HCT116 (cell line): ENCODE measurements at regions not wholly inside any gene's neighbourhood (a gene's known extent, or its start where the extent isn't known, plus 50 kb on each side); places are given as distances from the start of the nearest gene placed in this dataset.

Experiments used
- ATAC-seq: fragments of 200-7000 bp; cut with Tn5 transposase; 2 replicates; pipeline ENCODE4 v1.9.1; 2020; ENCODE audit warnings: mild to moderate bottlenecking, moderate library complexity
- BruUV-seq: library from RNA; stranded (reverse); fragments of 400-500 nt; replicated peaks from 2 replicates; lab custom pipeline; 2021; lab: Mats Ljungman, UMichigan
- CTCF ChIA-PET: fragments of 300-600 bp; sonication (Branson Sonifier 250); formaldehyde crosslinking; loops from one replicate; lab custom pipeline; 2021; ENCODE audit warnings: antibody characterized with exemption; lab: Charles Lee
- POLR2A ChIA-PET: fragments of 300-600, 350-600 bp; sonication (Branson Sonifier 250); formaldehyde crosslinking; loops from one replicate; lab custom pipeline; 2021; ENCODE audit warnings: antibody characterized with exemption; lab: Charles Lee
- RAD21 ChIA-PET, 2 experiments: fragments of 300-600 bp; sonication (Branson Sonifier 250); formaldehyde crosslinking; loops; one replicate each; lab custom pipeline; 2023; ENCODE audit warnings: low total read pairs in 2 of 2; ENCODE audit not compliant: uncharacterized antibody in 2 of 2, unreplicated experiment in 2 of 2, low non-redundant PET in 1 of 2; lab: Charles Lee
- DNase-seq: peaks from one replicate; pipeline ENCODE4 v3.0.0-alpha.2; 2010; ENCODE audit warnings: low read depth, low spot score
- H2AFZ ChIP-seq: fragments of 200-600 bp; shearing (Covaris generic), sonication (generic); 2 replicates; pipeline ENCODE4 v1.6.1; 2017; ENCODE audit warnings: low read depth, mixed run types, mixed read lengths, antibody characterized with exemption, low read length; ENCODE audit not compliant: poor library complexity, severe bottlenecking
- H3K27ac ChIP-seq: 2 replicates; pipeline ENCODE4 v1.5.1; 2012; ENCODE audit warnings: low read depth, low read length
- H3K27me3 ChIP-seq: fragments of 200-600 bp; sonication (generic); 2 replicates; pipeline ENCODE4 v1.6.1; 2016; ENCODE audit warnings: mixed run types, low read length, mixed read lengths; ENCODE audit not compliant: insufficient read depth
- H3K36me3 ChIP-seq, 2 experiments: fragments of 200-500 bp in 1 of 2; fragments of 200-600 bp in 1 of 2; sonication (Bioruptor generic) in 1 of 2; sonication (generic) in 1 of 2; 2 replicates each; pipeline versions ENCODE4 v1.5.1 to v1.6.1; 2014 to 2016; ENCODE audit warnings: low read length in 2 of 2, inconsistent platforms in 1 of 2, mixed read lengths in 1 of 2, mixed run types in 1 of 2; ENCODE audit not compliant: insufficient read depth in 2 of 2, control insufficient read depth in 1 of 2
- H3K4me1 ChIP-seq, 2 experiments: fragments of 200-600 bp in 1 of 2; sonication (generic) in 1 of 2; 2 replicates each; pipeline versions ENCODE4 v1.5.1 to v1.6.1; 2012 to 2017; ENCODE audit warnings: low read length in 2 of 2, inconsistent platforms in 1 of 2, mild to moderate bottlenecking in 1 of 2, mixed read lengths in 1 of 2, mixed run types in 1 of 2, moderate library complexity in 1 of 2; ENCODE audit not compliant: insufficient read depth in 2 of 2, control insufficient read depth in 1 of 2
- H3K4me2 ChIP-seq: fragments of 200-600 bp; sonication (generic); 2 replicates; pipeline ENCODE4 v1.6.1; 2017; ENCODE audit warnings: mixed run types, low read length, mixed read lengths
- H3K4me3 ChIP-seq, 2 experiments: fragments of 200-600 bp in 1 of 2; sonication (generic) in 1 of 2; replicated peaks in 1 of 2; 2 replicates each; pipeline ENCODE4 v1.5.1; 2011 to 2016; ENCODE audit warnings: low read length in 2 of 2, control low read depth in 1 of 2, low read depth in 1 of 2, mild to moderate bottlenecking in 1 of 2, mixed read lengths in 1 of 2, mixed run types in 1 of 2
- H3K79me2 ChIP-seq: fragments of 200-600 bp; sonication (generic); 2 replicates; pipeline ENCODE4 v1.6.1; 2017; ENCODE audit warnings: mild to moderate bottlenecking, mixed run types, low read length, moderate library complexity, mixed read lengths; ENCODE audit not compliant: insufficient read depth
- H3K9ac ChIP-seq: fragments of 200-600 bp; sonication (generic); 2 replicates; pipeline ENCODE4 v1.6.1; 2016; ENCODE audit warnings: low read length, mixed read lengths
- H3K9me2 ChIP-seq: fragments of 200-600 bp; sonication (generic), shearing (Covaris generic); 2 replicates; pipeline ENCODE4 v1.6.1; 2017; ENCODE audit warnings: mixed run types, mild to moderate bottlenecking, moderate library complexity; ENCODE audit not compliant: insufficient read depth
- H3K9me3 ChIP-seq, 2 experiments: fragments of 200-500 bp in 1 of 2; fragments of 200-600 bp in 1 of 2; sonication (Bioruptor generic) in 1 of 2; sonication (generic) in 1 of 2; 2 replicates each; pipeline ENCODE4 v1.6.1; 2014 to 2017; ENCODE audit warnings: low read length in 2 of 2, mixed read lengths in 2 of 2, inconsistent platforms in 1 of 2, low read depth in 1 of 2, mild to moderate bottlenecking in 1 of 2, mixed run types in 1 of 2, moderate library complexity in 1 of 2; ENCODE audit not compliant: control insufficient read depth in 1 of 2, insufficient read depth in 1 of 2
- H4K20me1 ChIP-seq: fragments of 200-600 bp; sonication (generic), shearing (Covaris generic); 2 replicates; pipeline ENCODE4 v1.6.1; 2017; ENCODE audit warnings: mixed run types, mild to moderate bottlenecking, moderate library complexity; ENCODE audit not compliant: insufficient read depth
- ATF3 ChIP-seq: IDR thresholded peaks from 2 replicates; pipeline ENCODE4 v1.6.1; 2012
- CBX3 ChIP-seq: IDR thresholded peaks from 2 replicates; pipeline ENCODE4 v1.6.1; 2012; ENCODE audit warnings: low read depth
- CTCF ChIP-seq, 3 experiments: fragments of 200-600 bp in 1 of 3; sonication (generic) in 1 of 3; IDR thresholded peaks in 2 of 3; conservative IDR thresholded peaks in 1 of 3; 2 replicates each; pipeline ENCODE4 v1.5.1; 2012 to 2017; ENCODE audit warnings: low read depth in 2 of 3, low read length in 2 of 3, antibody characterized with exemption in 1 of 3, borderline replicate concordance in 1 of 3, control low read depth in 1 of 3, mild to moderate bottlenecking in 1 of 3, mixed read lengths in 1 of 3, mixed run types in 1 of 3, moderate library complexity in 1 of 3; ENCODE audit not compliant: insufficient read depth in 1 of 3
- EZH2 ChIP-seq: fragments of 200-600 bp; sonication (generic); IDR thresholded peaks from 2 replicates; pipeline ENCODE4 v1.6.1; 2017; ENCODE audit warnings: antibody characterized with exemption, mixed run types
- MAX ChIP-seq: IDR thresholded peaks from 2 replicates; pipeline ENCODE4 v1.6.1; 2012
- POLR2AphosphoS5 ChIP-seq: IDR thresholded peaks from 2 replicates; pipeline ENCODE4 v1.6.1; 2011; ENCODE audit warnings: mild to moderate bottlenecking, low read depth, low read length, moderate library complexity
- RAD21 ChIP-seq: IDR thresholded peaks from 2 replicates; pipeline ENCODE4 v1.6.1; 2012; ENCODE audit warnings: low read depth, mild to moderate bottlenecking
- SP1 ChIP-seq: IDR thresholded peaks from 2 replicates; pipeline ENCODE4 v1.6.1; 2012; ENCODE audit warnings: low read depth
- TCF7L2 ChIP-seq: IDR thresholded peaks from 2 replicates; pipeline ENCODE4 v1.7.0; 2011; ENCODE audit warnings: borderline replicate concordance, inconsistent platforms; ENCODE audit not compliant: insufficient read depth, insufficient read length; ENCODE audit errors: extremely low read depth
- YY1 ChIP-seq: IDR thresholded peaks from 2 replicates; pipeline ENCODE4 v1.6.1; 2011; ENCODE audit warnings: low read length, low read depth, moderate library complexity, mild to moderate bottlenecking; ENCODE audit not compliant: insufficient replicate concordance; ENCODE audit errors: extremely low read depth
- ZNF274 ChIP-seq: fragments of 200-500 bp; sonication (Bioruptor generic); IDR thresholded peaks from 2 replicates; pipeline ENCODE4 v1.6.1; 2014; ENCODE audit warnings: mild to moderate bottlenecking, low read depth, low read length, inconsistent platforms
- intact Hi-C: fragments of 100-400 bp; cut with micrococcal nuclease; formaldehyde crosslinking; loops from 2 replicates; pipeline ENCODE4 v1.10.0; 2022

GRCh38 chr13:83100237-83100636 is 782.0 kb downstream of the SLITRK1 start:
- RAD21 ChIA-PET = no interaction called here

DNA sequence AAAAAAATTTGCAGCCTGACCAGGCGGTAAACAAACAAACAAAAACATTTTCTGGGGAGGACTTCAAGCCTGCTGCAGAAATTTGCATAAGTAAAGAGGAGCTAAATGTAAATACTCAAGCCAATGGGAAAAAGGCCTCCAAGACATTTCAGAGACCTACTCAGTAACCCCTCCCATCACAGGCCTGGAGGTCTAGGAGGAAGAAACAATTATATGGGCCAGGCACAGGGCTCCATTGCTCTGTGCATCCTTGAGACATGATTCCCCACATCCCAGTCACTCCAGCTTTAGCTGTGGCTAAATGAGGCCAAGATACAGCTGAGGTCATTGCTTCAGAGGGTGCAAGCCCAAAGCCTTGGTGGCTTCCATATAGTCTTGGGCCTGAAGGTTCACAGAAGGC is 793.4 kb downstream of the SLITRK1 start:
- H2AFZ ChIP-seq = no peak overlapping the region
- no peaks in the 10 kb centered on the region for H3K27me3 ChIP-seq
- no peaks in the 10 kb centered on the region for H3K9me2 ChIP-seq
- no peak for DNase-seq
- CTCF ChIA-PET = no interaction called here
- H3K36me3 ChIP-seq = no peaks in the 10 kb centered on the region
- H3K4me3 ChIP-seq = no peak overlapping the region
- BruUV-seq = no TSS peak
- no peak for ATAC-seq
- peaks cover 0 to 3% of the 10 kb centered on the region in 2 experiments; a peak in 1 of 4 replicates for H3K9me3 ChIP-seq
- no peaks in the 10 kb centered on the region for H3K79me2 ChIP-seq
- intact Hi-C loops = no loop called here
- H3K4me1 ChIP-seq = no peaks in the 10 kb centered on the region
- no peak overlapping the region for H3K4me2 ChIP-seq
- POLR2A ChIA-PET = no interaction called here
- H3K27ac ChIP-seq = no peak overlapping the region
- RAD21 ChIA-PET = no interaction called here
- H4K20me1 ChIP-seq = no peaks in the 10 kb centered on the region
- H3K9ac ChIP-seq = no peak overlapping the region
- TF ChIP-seq MAX (no peak), POLR2AphosphoS5 (no peak), TCF7L2 (no peak), ZNF274 (no peak), ATF3 (no peak), EZH2 (no peak), CBX3 (no peak), SP1 (no peak), YY1 (no peak), RAD21 (no peak)

More at GRCh38 chr13:83100237-83100636, 782.0 kb downstream of the SLITRK1 start:
- Histone ChIP-seq H3K79me2 (no peaks in the 10 kb centered on the region), H2AFZ (no peak overlapping the region), H3K9ac (no peak overlapping the region), H3K9me2 (no peaks in the 10 kb centered on the region)
- intact Hi-C loops = no loop called here
- CTCF ChIA-PET = no interaction called here
- DNase-seq = no peak
- POLR2A ChIA-PET = no interaction called here
- TF ChIP-seq CTCF (IDR thresholded peaks at IDR 0.05 in 2 of 3, conservative IDR thresholded peaks at IDR 0.05 in 1 of 3; ENCODE audit: borderline replicate concordance in 1 of 3, insufficient read depth in 1 of 3, low read depth in 2 of 3, low read length in 2 of 3) (no peak), YY1 (no peak), ATF3 (no peak)
- TF ChIP-seq, all 23 proteins: peak for 0
- Histone ChIP-seq H3K4me1 (no peaks in the 10 kb centered on the region), H4K20me1 (no peaks in the 10 kb centered on the region), H3K36me3 (no peaks in the 10 kb centered on the region), H3K27ac (no peak overlapping the region), H3K9me3 (no peaks in the 10 kb centered on the region), H3K4me2 (no peak overlapping the region), H3K4me3 (no peak overlapping the region), H3K27me3 (no peaks in the 10 kb centered on the region)
- BruUV-seq = no TSS peak
- no peak for ATAC-seq
